GM18907 (cell line): ENCODE measurements at regions not wholly inside any gene's neighbourhood (a gene's known extent, or its start where the extent isn't known, plus 50 kb on each side); places are given as distances from the start of the nearest gene placed in this dataset.

ENCODE experiments used
- ATAC-seq: cut with Tn5 transposase; IDR thresholded peaks from one replicate; pipeline ENCODE4 v1.9.1; 2021; ENCODE audit warnings: mild to moderate bottlenecking, moderate library complexity; ENCODE audit not compliant: unreplicated experiment

DNA sequence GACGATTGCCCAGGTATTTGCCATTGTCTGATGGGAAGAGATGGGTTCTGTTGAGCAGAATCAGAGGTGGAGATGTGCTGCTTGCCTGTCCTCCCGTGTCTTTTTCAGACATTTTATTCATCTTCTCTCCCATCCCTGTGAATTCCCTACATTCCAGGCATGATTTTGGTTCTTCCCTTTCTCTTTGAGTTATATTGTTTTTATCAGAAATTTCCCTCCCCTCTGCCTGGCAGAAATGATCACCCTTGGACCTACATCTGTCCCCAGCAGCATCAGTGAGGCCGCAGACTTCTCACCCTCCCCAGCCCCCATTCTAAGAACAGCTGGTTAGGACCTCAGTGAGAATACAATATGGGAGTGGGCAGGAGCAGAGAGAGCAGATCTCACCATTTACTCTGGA is 640.2 kb downstream of the CCDC171 start:
- ATAC-seq, result no peak

DNA sequence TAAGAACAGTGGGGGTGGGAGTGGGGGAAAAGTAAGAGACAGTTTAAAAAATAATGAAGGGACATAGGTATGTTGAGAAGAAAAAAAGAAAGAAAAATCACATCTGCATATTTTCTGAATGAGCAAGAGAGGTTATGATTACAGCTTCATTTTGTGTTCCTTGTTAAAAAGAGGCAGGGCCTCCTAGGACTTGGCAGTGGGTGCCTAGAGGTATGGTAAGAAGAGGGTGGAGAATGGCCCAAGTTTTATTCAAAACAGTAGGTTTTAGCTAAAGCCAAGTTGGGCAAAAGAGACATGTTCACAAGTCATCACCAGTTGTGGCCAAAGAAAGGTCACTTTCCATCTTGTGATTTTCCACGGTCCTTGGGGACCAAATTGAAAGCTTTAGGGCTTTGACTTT is 643.4 kb downstream of the CCDC171 start:
- ATAC-seq, result no peak

DNA sequence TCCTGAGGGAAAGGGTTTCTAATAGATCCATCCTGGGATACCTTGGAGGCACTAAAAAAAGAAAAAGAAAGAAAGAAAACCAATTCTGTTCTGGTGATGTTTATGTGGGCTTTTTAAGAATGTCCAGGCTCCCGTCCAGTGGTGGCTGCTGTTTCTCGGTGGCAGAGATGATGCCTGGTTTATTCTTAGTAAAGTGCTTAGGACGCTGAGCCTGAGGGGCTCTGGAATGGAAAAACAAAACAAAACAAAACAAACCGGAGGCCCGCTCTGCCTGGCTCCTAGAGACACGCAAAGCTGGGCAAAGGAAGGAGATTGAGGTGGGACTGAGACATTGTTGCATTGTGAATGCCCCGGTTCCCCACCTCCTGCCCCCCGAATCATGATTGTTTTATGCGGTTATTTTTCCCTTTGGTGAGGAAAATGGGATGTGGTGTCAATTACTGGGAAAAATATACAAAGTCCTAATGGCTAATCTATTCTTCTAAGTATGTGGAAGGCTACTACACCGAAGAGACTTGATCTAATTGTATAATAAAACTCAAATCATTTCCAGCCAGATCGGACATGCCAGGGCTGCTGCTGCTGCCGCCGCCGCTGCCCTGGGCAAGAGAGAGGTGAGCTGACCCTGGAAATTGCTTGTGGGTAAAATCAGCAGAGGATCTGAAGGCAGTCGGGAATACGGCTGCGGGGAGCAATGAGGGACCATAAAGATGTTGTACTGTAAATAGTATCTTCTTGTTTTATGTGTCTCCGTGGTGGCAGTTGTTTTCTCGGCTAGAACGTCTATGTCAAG is 644.9 kb downstream of the CCDC171 start:
- ATAC-seq, result no peak

DNA sequence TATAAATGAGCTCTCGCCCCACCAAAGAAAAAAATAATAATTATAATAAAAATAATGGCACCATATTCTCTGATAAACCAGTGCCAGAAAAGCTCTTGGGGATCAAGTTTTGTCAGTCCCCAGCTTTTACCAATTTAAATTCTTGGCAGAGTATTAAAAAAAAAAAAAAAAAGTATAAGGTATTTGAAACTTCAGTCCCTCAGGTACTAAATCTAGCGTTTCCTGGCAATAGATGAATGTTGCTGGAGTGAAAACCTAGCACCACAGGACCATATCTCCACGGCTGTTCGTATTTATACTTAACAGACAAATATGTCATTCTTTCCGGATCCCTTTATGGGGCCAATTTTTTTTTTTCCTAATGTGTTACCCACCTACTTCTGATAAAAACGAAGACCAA is 646.2 kb downstream of the CCDC171 start:
- no peak for ATAC-seq

DNA sequence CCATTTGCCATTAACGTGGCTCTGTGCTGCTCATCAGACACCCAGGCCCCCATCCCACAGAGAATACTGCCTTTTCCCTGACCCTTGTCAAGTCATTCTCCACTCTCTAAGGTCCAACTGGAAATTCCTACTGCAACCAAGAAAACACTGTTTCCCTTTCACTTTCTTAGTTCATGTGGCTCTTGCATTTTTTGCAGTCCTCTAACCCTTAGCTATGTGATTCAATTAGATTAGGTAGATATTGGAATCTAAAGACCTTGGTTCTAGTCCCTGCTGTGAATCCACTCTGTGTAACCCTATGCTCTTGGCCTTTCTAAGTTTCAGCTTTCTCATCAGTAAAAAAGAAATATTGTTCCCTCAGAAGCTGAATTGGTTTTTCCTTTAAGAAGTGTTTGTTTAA is 649.4 kb downstream of the CCDC171 start:
- ATAC-seq, result no peak

DNA sequence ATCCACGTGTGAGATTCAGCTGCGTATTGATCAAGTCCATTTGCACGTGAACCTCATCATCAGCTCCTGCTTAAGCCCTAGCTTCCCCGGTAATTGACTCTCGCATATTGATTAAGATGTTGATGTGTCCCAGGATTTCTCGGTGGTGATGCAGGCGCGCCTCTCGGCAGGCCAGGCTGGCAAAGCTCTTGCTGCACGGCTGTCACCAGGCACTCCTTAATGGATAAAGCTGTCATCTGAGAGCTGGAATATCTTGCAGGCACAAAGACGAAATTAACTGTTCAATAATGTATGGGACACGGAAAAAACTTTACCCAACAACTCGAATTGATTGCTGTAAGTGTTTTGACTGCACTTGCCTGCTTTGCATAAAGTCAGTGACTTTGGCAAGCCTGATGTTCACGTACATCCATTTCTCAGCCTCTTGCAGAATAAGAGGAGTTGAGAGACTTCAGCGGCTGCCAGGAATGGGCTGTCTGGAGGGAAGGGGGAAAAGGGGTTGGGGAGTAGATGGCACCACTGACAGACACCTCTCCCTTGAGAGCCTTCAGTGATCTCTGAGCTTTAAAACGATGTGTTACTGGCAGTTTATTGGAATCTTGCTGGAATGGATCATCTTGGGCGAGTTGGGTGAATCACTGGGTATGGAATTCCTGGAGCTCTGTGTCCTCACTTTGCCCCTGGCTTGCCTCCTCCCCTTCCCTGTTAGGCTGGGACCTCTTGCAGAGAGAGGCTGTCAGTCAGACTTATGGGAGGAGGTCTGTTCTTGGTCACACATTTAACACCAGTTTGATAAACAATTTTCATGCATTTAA is 650.3 kb downstream of the CCDC171 start:
- ATAC-seq, result no peak

DNA sequence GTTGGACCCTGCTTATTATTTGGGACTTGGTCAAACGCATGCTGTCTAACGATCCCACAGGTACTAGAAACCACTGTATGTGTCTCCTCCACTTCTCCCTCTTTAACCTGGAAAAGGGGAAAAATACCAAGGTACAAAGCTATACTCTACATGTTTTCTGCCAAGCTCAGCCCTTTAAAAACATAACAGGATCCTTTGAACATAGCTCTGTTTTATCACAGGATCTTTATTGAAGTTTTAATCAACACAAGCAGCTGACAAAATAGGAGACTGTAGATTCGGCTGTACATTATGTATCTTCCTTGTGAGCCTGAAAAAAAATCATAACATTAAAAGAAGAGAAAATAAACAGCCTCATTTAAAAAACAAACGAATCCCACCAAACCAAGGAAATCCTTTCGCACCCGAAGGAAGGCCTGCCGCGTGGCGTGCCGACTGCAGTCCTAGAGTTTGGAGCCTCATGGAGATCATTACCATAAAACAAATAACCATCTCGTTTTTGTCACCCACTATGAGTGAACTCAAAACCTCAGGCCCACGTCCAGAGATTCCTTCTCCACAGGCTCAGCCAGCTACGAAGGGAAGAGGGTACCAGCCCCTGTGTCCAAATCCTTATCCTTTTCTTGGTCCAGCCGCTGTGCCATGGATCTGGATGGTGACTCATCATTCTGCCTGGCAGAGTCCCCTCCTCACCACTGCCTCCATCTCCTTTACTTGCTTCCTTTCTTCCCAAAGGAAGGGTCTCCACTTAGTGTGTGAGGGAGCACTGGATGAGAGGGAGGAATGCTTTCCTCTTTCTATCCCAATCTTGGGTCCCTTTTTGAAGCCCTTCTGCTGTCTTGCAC is 651.1 kb downstream of the CCDC171 start:
- ATAC-seq, result no peak

DNA sequence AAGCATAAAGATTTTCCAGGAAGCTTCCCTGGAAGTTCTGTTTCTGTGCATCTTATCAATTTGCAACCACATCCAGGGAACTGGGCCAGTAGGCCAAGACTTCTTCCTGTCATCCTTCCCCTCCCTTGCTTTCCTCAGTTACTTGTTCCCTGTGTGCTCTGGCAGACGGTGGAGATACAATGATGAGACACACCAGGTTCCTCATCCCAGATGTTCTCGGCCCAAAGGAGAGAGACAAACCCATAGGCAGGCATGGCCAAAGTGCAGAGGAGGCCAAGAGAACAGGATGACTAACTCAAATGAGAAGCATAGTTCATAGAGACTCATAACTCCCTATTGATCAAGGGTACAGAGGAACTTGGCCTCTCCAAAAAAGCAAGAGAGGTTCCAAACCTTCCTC is 652.6 kb downstream of the CCDC171 start:
- ATAC-seq, result no peak

DNA sequence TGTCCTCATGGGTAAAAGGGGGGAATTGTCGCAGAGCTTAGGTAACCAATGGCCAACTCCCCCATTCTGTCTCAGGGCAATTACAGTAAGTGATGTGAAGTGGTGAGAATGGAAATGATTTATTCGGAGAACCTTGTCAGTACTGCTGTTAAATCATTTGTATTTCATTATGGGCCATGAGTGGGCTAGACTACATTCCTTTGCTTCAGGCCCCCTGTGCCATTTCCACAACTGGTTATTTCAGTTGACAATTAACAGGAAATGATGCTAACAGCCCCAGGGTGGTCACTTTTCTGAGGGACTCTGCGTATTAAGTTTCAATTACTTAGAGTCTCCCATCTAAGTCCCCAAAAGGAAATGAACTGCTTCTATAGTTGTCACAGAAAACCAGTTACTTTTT is 653.7 kb downstream of the CCDC171 start:
- ATAC-seq, result no peak

DNA sequence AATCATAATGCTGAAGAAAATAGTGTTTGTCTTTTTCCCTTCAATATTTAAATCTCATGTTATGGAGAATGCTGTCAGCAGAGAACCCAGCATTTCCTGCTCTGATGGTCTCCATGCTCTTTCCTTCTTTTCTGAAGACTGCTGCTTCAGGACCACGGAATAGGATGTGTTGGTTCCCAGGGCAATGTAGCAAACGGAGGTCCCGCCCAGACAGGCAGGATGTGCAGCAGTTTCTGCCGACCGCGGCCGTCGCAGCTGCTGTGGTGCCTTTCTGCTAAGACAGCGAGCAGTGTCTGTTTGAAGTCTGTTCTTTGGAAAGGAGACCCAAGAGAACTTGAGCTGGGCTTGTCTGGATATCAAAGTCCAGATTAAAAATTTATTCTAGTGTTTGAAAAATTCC is 654.3 kb downstream of the CCDC171 start:
- no peak for ATAC-seq

DNA sequence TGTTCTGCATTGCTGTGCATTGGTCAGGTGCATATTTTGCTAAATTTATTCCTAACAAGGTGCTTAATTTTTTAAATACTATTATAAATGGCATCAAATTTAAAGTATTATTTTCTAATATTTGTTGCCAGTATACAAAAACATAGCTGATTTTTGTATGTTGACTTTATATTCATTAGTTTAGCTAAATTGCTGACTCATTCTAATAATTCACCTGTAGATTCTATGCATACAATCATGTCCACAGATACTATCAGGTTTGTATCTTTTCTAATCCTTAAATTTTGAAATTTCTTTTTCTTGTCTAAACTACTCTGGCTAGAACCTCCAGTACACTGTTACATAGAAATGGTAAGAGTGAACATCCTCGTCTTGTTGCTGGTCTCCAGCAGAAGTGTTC is 657.6 kb downstream of the CCDC171 start:
- no peak for ATAC-seq

DNA sequence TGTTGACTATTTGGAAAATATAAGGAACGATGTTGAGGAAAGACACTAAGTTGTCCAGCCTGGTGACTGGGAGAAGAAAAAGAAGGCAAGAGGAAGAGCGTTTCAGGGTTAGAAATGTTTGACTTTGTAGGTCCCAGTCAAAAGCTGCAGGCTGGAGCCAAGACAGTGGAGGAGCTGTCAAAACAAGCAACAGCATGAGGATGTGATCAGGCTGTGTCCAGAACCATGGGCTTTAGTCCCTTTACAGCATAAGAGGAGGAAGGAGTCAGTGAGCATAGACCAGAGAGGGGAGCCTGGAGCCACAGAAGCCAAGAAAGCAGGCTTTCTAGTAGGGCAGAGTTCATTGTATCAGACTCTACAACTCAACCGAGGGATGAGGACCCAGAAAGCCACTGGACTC is 658.5 kb downstream of the BNC2 start:
- no peak for ATAC-seq

DNA sequence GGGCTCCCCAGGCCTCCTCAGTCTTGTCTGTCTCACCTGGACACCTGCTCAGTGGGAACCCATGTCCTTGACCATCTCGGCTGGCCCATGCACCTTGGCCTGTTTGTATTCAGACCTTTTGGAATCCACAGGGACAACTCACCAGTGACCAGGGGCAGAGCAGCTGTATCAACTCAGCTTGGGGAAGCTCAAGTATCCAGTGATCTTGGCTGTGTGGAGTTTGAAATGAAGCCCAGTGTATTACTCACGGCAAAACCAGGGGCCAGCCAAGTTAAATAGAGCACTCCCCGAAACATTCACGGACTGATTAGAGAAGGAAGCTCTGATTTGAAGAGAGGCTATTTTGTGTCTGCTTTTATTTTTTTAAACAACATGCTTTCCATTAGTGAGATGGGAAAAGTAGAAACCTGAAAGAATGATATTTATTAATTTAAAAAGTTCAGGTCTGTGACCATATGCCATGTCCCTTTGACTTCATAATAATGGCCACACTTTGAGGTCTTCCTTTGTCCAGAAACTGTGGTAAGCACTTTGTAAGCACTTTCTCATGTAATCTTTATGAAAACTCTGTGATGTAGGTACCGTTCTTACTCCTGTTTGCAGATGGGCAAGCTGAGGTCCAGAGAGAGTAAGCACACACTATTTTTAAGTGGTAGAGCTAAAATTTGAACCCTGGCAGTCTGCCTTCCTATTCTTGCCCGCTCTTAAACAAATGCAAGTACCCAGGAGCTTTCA is 656.5 kb downstream of the BNC2 start:
- no peak for ATAC-seq

DNA sequence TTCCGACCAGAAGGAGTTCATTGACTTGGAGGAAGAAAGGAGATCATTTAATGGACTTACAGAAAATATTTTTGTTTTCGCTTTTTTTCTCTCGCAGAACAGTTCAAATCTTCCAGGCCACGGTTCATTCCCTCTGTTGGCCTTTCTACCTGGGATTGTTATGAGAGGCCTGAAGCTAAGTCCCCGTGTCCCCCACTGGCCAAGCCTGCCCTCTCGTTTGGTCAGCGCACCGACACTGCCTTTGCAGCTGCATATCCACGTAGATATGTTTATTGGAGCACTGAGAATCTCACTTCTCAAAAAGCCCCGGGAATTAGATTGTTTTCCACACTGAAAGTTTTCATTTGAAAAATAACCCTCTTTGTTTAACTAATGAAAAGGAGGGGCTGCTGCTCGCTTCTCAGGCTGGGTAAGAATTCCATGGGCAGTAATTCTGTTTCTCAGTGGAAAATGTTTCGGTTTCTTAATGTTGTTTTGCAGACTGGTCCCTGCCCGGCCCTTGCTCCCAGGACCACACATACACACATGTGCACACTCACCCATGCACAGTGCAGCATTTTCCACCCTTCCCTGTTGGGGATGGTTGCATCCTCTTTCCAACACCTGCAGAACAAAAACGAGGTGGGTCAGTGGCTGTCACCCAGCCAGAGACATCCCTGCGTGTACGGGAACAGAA is 655.7 kb downstream of the BNC2 start:
- no peak for ATAC-seq

DNA sequence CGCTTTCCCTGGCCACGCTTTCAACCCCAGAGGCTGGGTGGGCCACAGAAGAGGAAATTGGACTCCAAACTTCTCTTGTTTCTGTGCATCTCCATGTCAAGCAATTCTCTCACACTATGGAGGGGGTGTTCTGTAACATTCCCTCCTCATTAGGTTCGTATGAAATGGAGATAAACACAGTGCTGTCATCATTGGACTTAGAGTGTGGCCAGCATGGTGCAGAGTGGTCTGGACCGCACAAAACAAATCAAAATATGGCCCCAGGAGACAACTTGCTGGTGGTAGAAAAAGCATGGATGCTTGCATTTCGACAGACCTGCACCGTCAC is 655.2 kb downstream of the BNC2 start:
- ATAC-seq, result no peak

DNA sequence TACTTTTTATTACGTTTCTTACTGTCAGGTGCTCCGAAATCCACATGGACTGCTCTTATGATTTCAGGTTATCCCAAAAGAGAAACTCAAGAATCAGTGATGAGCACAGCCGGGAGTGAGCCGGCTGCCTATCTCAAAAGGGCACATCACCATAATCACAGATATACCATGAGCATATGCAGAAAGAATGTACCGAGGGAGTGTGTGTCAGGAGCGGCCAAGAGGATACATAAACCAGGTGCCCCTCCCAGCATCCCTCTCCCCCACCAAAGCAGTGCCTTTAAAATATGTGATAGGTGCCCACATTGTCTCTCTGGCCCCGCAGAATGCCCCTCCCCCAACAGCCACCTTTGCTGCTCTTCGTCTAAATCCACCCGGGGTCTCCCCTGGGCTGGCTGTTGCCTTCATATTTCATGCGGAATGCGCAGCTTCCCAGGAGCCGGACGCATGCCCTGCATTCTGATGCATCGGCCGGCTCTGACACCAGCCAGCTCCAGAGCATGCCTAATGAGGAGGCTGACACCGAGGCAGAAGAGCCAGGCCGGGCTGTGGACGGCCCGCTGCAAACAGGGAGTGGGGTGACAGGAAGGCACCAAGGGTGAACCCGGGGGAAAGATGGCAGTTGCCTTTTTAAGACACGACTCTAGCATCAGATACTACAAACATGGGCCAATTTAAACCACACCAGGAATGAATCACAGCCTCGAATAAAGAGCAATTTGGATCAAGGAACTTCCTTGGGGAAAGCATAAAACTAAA is 652.3 kb downstream of the BNC2 start:
- no peak for ATAC-seq

DNA sequence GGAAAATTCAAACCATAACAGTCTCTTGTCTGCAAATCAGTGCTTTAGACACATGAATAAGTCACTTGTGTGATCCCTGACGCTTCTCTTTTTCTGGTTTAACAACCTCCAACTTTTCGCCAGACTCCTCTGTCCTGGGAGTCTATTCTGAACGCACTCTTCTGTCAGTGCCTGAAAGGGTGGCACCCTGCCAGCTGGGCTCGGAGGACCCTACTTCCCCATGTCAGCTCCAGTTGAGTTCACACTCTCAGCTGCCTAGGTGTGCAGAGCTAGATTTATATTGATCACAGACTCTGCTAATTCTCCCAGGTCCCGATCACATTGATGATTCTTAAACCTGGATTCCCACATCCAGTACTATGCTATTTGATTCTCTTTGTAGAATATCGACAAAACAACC is 649.1 kb downstream of the BNC2 start:
- ATAC-seq, result peak; percentile 32

DNA sequence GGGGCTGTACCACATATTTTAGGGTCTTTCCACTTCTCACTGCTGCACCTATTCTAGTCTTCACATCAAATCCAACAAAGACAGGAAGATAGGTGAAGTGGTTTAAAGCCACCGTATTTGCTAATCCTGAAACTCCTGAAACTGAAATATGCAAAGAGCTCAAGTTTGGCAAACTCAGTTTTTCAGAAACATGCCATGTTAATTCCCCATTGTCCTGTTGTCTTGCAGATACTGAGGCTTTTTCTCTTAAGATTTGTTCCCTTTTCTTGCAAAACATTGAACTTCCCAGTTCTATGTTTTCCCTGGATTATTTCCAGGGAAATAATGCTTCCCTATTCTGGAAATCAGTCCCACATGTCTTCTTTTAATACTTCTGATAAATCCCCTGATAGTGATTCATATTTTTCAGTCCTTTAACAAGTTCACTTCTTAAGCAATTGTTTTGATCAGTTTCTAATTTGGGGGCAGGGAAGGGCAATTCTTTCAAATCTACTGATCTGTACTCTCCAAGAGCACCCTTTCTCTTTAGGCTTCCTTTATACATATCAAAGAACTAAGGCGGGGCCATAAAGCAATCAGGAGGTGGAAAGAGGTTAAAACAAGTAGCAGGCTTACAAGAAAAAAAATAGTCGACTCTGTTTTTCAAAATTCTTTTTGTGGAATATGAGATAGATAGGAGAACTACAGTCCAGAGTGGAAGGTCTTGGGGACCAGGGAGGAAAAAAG is 648.5 kb downstream of the BNC2 start:
- peak; percentile 70 for ATAC-seq
